ENCODE measurements at regions not wholly inside any gene's neighbourhood (a gene's known extent, or its start where the extent isn't known, plus 50 kb on each side); places are given as distances from the start of the nearest gene placed in this dataset.

DNA sequence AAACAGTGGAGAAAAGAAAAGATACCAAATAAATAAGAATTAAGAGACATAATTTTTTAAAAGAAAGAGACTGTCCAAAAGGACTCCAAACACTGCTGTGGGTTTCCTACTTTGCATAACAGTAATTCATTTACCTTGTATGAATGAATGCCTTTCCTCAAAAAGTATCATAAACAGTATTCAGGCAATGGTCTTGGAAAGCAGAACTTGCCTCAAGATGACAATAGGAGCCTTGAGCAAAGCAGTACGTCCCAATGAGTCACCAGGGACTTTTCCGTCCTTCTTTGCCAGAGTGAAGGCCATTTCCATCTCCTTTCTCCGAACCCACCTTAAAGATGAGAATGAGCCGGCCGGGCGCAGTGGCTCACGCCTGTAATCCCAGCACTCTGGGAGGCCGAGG lies 186.4 kb downstream of the ZBTB18 start:
- no peak for TF ChIP-seq EZH2phosphoT487 (IDR thresholded peaks at IDR 0.05; ENCODE audit: borderline replicate concordance, low read length)
- TF ChIP-seq, protein P1, sequence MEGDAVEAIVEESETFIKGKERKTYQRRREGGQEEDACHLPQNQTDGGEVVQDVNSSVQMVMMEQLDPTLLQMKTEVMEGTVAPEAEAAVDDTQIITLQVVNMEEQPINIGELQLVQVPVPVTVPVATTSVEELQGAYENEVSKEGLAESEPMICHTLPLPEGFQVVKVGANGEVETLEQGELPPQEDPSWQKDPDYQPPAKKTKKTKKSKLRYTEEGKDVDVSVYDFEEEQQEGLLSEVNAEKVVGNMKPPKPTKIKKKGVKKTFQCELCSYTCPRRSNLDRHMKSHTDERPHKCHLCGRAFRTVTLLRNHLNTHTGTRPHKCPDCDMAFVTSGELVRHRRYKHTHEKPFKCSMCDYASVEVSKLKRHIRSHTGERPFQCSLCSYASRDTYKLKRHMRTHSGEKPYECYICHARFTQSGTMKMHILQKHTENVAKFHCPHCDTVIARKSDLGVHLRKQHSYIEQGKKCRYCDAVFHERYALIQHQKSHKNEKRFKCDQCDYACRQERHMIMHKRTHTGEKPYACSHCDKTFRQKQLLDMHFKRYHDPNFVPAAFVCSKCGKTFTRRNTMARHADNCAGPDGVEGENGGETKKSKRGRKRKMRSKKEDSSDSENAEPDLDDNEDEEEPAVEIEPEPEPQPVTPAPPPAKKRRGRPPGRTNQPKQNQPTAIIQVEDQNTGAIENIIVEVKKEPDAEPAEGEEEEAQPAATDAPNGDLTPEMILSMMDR (IDR thresholded peaks at IDR 0.05; ENCODE audit: low read depth, low read length, poor library complexity, severe bottlenecking): no peak
